GM21619 (cell line): ENCODE measurements at regions not wholly inside any gene's neighbourhood (a gene's known extent, or its start where the extent isn't known, plus 50 kb on each side); places are given as distances from the start of the nearest gene placed in this dataset.

Experiments
- ATAC-seq: cut with Tn5 transposase; IDR thresholded peaks from one replicate; pipeline ENCODE4 v1.9.1; 2021; ENCODE audit not compliant: unreplicated experiment

- ATAC-seq, result peak; percentile 100
Measured at GRCh38 chr16:80144191-80144590, 396.6 kb upstream of the DYNLRB2 start.

- no peak for ATAC-seq
Measured at GRCh38 chr16:80142940-80143339, 397.9 kb upstream of the DYNLRB2 start.

DNA sequence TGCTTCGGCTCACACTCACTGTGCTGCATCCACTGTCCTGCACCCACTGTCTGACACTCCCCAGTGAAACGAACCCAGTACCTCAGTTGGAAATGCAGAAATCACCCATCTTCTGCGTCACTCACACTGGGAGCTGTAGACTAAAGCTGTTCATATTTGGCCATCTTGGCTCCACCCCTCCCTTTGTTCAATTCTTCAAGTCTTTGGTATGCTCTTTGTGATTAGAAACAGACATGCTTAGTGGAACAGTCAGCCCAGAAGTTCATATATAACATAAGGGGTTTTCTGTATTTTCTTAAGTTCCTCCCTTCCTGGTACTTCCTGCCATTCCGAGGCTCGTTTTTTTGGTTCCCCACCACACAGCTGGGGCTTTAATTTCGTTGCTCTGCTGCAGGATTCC is 398.5 kb upstream of the DYNLRB2 start:
- ATAC-seq, result no peak

GRCh38 chr16:80129791-80130190 is 411.0 kb upstream of the DYNLRB2 start:
- ATAC-seq, result no peak

- no peak for ATAC-seq
Measured at GRCh38 chr16:80125677-80126076, 415.1 kb upstream of the DYNLRB2 start.

- ATAC-seq, result no peak
Measured at GRCh38 chr16:80123189-80123588, 417.6 kb upstream of the DYNLRB2 start.

DNA sequence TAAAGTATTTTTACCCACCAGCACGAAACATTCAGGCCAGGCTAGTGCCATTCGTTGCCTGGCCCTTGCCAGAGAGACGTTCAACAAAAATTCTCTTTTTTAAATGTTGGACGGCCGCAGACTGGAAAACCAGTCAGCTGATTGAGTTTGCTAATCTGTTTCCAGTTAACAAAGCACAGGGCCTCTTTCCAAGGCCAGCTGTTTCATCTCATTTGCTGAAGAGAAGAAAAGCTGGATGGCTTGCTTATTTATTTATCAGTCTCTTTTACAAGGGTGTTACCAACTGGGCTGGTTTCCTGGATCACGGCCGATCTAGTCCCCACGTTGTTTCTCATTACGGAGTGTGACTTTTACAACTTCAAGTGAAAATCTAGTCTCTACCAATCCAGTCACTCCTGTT is 418.7 kb upstream of the DYNLRB2 start:
- ATAC-seq, result no peak

GRCh38 chr16:80121522-80121909 is 419.3 kb upstream of the DYNLRB2 start:
- no peak for ATAC-seq

- ATAC-seq, result no peak
Measured at GRCh38 chr16:80120899-80121521, 419.8 kb upstream of the DYNLRB2 start.

GRCh38 chr16:80117556-80118130 is 423.1 kb upstream of the DYNLRB2 start:
- ATAC-seq, result no peak

DNA sequence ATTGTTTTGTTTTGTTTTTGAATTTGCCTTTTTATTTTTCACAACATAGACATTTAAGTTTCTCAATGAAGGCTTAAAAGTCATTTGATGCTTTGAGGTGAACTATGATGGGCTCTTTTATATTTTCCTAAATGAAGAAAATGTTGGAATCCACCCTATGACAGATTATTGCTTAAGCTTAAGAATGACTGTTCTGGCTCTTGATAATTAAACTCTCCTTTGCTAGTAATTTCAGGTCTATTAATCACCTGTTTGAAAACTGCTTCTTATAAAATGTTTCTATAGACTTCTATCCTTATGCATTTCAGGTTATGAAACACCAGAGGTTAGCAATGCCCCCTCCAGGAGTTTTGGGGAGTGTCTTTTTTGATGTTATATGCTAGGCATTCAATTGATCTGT is 424.1 kb upstream of the DYNLRB2 start:
- ATAC-seq, result no peak

GRCh38 chr16:80114699-80115098 is 426.1 kb upstream of the DYNLRB2 start:
- ATAC-seq, result peak; percentile 51

DNA sequence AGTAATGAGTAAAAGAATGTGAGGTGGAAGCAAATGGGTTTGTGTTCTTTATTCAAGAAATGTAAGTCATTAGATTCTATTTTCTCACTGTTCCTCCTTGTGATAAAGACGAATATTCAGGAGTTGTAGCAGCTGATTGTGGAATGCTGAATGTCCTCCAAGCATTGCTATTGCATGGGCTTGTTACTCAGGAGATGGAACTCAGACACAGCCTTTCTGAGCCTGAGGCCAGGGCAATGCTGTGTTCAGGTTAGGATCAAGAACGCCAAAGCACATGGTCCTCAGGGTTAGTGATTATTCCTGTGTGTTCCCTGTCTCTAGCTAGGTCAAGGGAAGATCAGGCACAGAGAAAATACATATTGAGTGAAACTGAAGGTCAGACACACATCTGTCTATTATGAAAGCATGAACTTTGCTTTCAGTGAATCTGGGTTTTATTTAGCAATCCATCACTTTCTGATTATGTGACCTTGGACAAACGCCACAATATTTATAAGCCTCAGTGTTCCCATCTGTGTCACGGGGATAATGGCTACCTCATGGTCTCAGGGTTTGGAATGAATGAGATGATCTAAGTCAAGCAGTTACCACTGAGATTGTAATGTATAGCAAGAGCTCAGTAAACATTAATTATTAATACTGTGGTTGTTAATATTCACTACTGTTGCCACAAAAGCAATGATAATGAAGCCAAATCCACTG is 426.8 kb upstream of the DYNLRB2 start:
- no peak for ATAC-seq

DNA sequence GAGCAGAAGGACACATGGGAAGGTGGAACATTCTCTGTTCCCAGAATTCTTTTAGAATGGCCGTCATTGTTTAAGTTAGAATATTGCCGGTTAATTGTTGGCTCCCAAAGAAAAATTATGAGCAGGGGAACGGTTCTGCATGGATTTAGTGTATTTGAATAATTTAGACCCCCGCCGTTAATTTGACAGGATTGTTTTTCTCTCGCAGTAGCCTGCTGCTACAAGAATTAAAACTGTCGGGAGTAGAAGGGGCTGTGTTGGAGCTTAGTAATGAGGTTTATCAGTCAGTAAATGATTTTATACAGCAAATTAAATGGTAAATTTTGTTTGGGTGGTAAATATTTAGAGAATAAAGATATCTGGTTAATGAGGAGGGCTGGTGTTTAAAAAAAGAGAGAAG is 431.2 kb upstream of the DYNLRB2 start:
- ATAC-seq, result no peak

DNA sequence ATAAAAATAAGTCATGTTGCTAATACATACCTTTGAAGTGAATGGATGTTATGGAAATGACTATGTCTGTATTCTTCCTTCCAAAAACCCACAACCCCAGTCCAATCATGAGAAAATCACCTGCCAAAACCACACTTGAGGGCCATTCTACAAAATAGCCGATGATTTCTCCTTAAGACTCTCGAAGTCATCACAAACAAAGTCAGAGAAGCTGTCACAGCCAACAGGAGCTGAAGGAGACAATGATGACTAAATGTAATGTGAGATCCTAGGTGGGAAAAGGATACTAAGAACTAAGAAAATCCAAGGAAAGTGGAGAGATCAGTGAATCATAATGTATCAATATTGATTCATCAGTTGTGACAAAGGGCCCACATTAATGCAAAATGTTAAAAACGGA is 432.9 kb upstream of the DYNLRB2 start:
- ATAC-seq, result no peak

- no peak for ATAC-seq
Measured at GRCh38 chr16:80105751-80106150, 435.0 kb upstream of the DYNLRB2 start.

DNA sequence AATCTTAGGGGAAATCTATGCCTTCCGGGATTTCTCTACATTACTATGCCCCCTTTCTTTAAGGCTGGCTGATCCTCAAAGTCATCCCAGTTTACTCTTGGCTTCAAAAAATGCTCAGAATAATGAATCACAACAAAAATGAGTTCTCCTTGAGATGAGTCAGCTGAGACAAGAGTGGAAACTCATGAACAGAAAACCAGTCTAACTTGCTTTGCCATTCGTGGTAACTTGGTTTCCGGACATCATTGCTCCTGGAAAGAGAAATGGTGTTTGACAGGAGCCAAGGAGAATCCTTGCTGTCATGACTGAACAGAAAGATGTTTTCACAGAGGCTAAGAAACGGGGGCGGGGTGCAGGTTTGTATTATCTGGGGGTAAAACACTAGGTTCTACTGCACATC is 435.6 kb upstream of the DYNLRB2 start:
- no peak for ATAC-seq

GRCh38 chr16:80104401-80104800 is 436.4 kb upstream of the DYNLRB2 start:
- ATAC-seq, result no peak

DNA sequence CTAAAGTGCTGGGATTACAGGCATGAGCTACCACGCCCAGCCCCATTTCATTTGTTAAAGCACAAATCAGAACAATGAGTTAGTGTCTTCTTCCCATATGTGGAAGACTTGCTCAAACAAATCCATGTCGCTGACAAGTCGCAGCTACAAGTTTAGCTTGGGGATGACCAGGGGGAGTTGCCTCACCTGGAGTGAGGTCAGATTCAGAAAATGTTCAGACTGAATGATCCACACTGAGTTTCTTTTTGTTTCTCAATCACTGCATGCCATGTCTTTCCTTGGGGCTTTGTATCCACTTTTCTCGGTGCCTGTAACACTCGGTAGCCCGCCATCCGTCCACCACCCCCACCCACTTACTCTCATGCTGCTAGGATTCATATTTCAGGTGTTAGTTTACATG is 437.3 kb upstream of the DYNLRB2 start:
- no peak for ATAC-seq

DNA sequence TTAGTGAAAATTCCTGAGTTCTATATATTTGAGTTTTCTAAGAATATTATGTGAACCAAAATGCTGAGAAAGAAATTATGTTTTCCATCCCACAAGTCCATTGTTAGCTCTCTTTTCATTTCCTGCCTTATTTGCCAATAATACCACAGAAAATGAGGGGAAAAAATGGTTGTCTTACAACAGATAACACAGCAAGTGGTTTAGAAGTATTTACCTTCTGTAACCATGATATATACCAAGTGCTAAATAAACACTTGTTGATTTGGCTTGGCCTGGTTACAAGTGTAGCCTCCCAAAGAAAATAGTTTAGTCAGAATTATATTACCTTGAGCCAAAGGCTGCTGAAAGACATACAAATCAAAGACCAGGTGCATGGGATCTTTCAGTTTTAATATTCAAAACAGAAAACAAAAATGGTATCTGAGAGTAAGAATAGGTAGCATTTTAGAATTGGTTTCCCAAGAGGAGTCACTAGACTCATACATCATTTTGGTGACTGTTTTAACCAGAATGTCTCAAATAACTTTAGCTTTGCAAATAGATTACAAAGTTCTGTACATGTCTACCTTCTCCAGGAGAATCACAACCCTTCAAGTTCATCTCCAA is 439.8 kb upstream of the DYNLRB2 start:
- no peak for ATAC-seq

GRCh38 chr16:80100186-80100585 is 440.6 kb upstream of the DYNLRB2 start:
- ATAC-seq, result no peak

GRCh38 chr16:80097098-80097497 is 443.7 kb upstream of the DYNLRB2 start:
- no peak for ATAC-seq
